Astrocyte (in vitro differentiated cells and primary cell): ENCODE measurements at regions not wholly inside any gene's neighbourhood (a gene's known extent, or its start where the extent isn't known, plus 50 kb on each side); places are given as distances from the start of the nearest gene placed in this dataset.

ENCODE experiments used
- CTCF ChIP-seq: IDR thresholded peaks from 2 replicates; pipeline ENCODE4 v1.5.1; 2011; ENCODE audit warnings: low read depth, mild to moderate bottlenecking, inconsistent platforms, low read length, moderate library complexity; ENCODE audit not compliant: insufficient read depth
- EZH2 ChIP-seq: IDR thresholded peaks from 2 replicates; pipeline ENCODE4 v1.6.1; 2012; ENCODE audit warnings: mild to moderate bottlenecking, low read length, inconsistent platforms; ENCODE audit not compliant: insufficient read depth

- TF ChIP-seq EZH2 (no peak), CTCF (no peak)
These were observed 146.5 kb downstream of the CCDC74A start for GRCh38 chr2:131674174-131674507.
